ENCODE measurements at regions not wholly inside any gene's neighbourhood (a gene's known extent, or its start where the extent isn't known, plus 50 kb on each side); places are given as distances from the start of the nearest gene placed in this dataset.
"Not testable (repeated sequence)": the region's sequence is repeated elsewhere in the genome, so short reads cannot be mapped to it uniquely, and the experiment has no call there.

DNA sequence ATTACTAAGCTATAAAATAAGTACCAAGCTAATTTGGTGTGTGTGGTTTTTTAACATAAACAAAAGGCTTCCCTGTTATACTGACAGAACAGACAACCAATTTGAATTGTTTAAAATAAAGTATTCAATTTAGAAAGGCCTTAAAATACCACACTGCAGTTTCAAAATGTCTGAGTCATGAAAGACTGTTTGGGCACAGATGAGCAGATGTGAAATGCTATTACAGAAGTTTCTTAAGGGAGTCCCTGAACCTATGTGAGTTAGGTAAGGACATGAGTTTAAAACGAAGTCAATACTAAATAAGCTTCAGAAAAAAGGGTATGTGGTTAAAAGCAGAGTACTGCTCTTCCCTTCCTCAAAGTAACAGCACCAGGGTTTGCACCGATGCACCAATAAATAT, 69.7 kb upstream of the SETMAR start:
- Mint-ChIP-seq H3K36me3 (peaks cover 0 to 3% (median 0%) of the 10 kb centered on the region in 3 donors), H3K27me3 (ENCODE audit: low read depth in 3 of 3) (peaks cover 0 to 1% (median 0%) of the 10 kb centered on the region in 3 donors), H3K4me3 (no peak overlapping the region), H3K9me3 (peaks cover 0 to 9% (median 6%) of the 10 kb centered on the region in 6 donors), H3K27ac (no peak overlapping the region), H3K4me1 (no peaks in the 10 kb centered on the region)
- no peak for DNase-seq

DNA sequence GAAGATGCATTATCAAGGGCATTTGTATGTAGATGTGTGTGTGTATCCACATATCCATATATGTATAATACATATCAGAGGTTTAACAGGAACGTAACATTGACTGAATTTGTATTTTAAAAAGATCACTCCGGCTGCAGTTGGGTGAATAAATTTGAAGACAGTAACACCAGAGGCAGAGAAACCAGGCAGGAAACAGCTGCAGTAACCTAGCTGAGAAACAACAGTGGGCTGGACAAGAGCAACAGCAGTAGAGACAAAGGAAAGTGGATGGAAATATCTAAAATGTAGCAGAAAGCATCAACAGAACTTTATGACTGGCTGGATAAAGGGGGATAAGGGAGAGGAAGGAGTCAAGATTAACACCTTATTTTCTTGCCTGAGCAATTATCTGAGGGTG, 68.3 kb upstream of the SETMAR start:
- peaks cover 0 to 1% (median 0%) of the 10 kb centered on the region in 3 donors for H3K27me3 Mint-ChIP-seq (ENCODE audit: low read depth in 3 of 3)
- no peak overlapping the region for H3K4me3 Mint-ChIP-seq
- no peak overlapping the region for H3K27ac Mint-ChIP-seq
- peaks cover 0 to 3% (median 0%) of the 10 kb centered on the region in 3 donors for H3K36me3 Mint-ChIP-seq
- DNase-seq, result no peak
- H3K4me1 Mint-ChIP-seq, result no peaks in the 10 kb centered on the region
- H3K9me3 Mint-ChIP-seq, result peaks cover 0 to 20% (median 9%) of the 10 kb centered on the region in 6 donors

GRCh38 chr3:4235690-4236089, 67.5 kb upstream of the SETMAR start:
- H3K9me3 Mint-ChIP-seq, result peaks cover 0 to 20% (median 10%) of the 10 kb centered on the region in 6 donors
- H3K36me3 Mint-ChIP-seq, result peaks cover 0 to 3% (median 0%) of the 10 kb centered on the region in 3 donors
- peaks cover 0 to 1% (median 0%) of the 10 kb centered on the region in 3 donors for H3K27me3 Mint-ChIP-seq (ENCODE audit: low read depth in 3 of 3)
- H3K4me1 Mint-ChIP-seq, result no peaks in the 10 kb centered on the region
- H3K27ac Mint-ChIP-seq, result no peak overlapping the region
- no peak overlapping the region for H3K4me3 Mint-ChIP-seq
- no peak for DNase-seq

DNA sequence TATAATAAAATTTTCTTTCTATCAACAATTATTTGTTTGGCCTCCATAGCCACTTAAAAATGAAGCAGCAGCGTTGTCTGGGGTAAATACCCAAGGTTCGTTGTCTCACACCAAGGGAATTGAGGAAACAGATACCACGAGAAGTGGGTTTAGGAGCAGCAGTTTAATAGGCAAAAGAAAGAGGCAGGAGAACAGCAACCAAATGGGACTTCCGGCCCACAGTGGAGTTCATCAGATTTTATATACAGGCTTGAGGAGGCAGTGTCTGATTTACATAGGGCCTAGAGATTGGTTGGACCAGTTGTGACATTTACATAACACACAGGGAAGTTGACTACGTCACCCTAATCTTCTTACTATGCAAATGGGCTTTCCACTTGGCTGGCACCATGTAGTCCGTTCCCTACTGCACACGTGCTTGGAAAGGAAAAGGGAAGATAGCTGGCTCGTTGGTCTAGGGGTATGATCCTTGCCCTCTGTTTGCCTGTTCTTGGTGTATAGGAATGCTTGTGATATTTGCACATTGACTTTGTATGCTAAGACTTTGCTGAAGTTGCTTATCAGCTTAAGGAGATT, 61.5 kb upstream of the SETMAR start:
- Mint-ChIP-seq H3K4me1 (no peaks in the 10 kb centered on the region), H3K9me3 (peaks cover 0 to 34% (median 10%) of the 10 kb centered on the region in 6 donors), H3K4me3 (no peak overlapping the region), H3K27me3 (ENCODE audit: low read depth in 3 of 3) (peaks cover 2 to 4% (median 4%) of the 10 kb centered on the region in 3 donors), H3K27ac (no peak overlapping the region), H3K36me3 (no peaks in the 10 kb centered on the region)
- no peak for DNase-seq

- Mint-ChIP-seq H3K9me3 (peaks cover 0 to 15% (median 0%) of the 10 kb centered on the region in 6 donors), H3K4me3 (no peak overlapping the region), H3K36me3 (no peaks in the 10 kb centered on the region), H3K4me1 (no peaks in the 10 kb centered on the region), H3K27ac (no peak overlapping the region), H3K27me3 (ENCODE audit: low read depth in 3 of 3) (peaks cover 2 to 5% (median 4%) of the 10 kb centered on the region in 3 donors)
- DNase-seq, result no peak
Measured at GRCh38 chr3:4245671-4246070, 57.5 kb upstream of the SETMAR start.

DNA sequence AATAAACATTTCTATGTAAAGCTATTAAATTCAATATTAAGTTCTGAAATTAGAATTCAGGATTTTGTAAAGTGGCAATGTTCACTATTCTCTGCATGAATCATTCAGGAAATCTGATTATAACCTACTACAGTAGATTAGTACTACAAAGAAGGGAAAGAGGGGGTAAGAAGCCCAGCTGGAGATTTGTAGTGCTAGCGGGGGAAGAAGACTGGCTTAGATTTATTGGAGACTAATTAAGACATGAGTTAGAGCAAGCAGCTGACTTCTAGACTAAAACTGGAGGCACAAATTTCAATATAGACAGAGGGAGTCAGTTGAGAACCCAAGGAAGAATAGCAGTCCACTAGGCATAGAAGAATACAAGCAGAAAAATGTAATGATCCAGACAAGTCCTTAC, 55.8 kb upstream of the SETMAR start:
- no peak for DNase-seq
- Mint-ChIP-seq H3K9me3 (peaks cover 0 to 15% (median 0%) of the 10 kb centered on the region in 6 donors), H3K4me3 (no peak overlapping the region), H3K4me1 (no peaks in the 10 kb centered on the region), H3K27me3 (ENCODE audit: low read depth in 3 of 3) (peaks cover under 1 to 5% (median 2%) of the 10 kb centered on the region in 3 donors), H3K36me3 (no peaks in the 10 kb centered on the region), H3K27ac (no peak overlapping the region)

- no peak overlapping the region for H3K4me3 Mint-ChIP-seq
- no peak overlapping the region for H3K27ac Mint-ChIP-seq
- H3K9me3 Mint-ChIP-seq, result peaks cover 0 to 6% (median 0%) of the 10 kb centered on the region in 6 donors
Measured at GRCh38 chr3:4250064-4250463, 53.1 kb upstream of the SETMAR start.

DNA sequence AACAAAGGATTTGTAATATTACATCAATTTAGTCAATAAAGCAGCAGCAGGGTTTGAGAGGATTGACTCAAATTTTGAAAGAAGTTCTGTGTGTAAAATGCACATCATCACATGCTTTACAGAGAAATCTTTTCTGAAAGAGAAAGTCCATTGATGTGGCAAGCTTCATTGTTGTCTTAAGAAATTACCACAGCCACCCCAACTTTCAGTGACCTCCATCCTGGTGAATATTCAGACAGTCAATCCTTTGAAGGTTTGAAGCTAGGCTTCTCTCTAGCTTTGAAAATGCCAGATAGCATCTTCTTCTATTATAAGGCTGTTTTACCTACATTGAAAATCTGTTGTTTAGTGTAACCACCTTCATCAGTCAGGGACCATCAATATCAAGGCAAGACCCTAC, 51.8 kb upstream of the SETMAR start:
- no peaks in the 10 kb centered on the region for H3K36me3 Mint-ChIP-seq
- no peak for DNase-seq
- H3K9me3 Mint-ChIP-seq, result peaks cover 0 to 3% (median 0%) of the 10 kb centered on the region in 6 donors
- H3K4me3 Mint-ChIP-seq, result no peak overlapping the region
- no peak overlapping the region for H3K27ac Mint-ChIP-seq
- peaks cover 0 to 1% (median 0%) of the 10 kb centered on the region in 3 donors for H3K27me3 Mint-ChIP-seq (ENCODE audit: low read depth in 3 of 3)
- no peaks in the 10 kb centered on the region for H3K4me1 Mint-ChIP-seq

More at GRCh38 chr3:4250064-4250463, 53.1 kb upstream of the SETMAR start:
- Mint-ChIP-seq H3K36me3 (no peaks in the 10 kb centered on the region), H3K27me3 (ENCODE audit: low read depth in 3 of 3) (peaks cover 0 to 1% (median 0%) of the 10 kb centered on the region in 3 donors), H3K4me1 (no peaks in the 10 kb centered on the region)
- no peak for DNase-seq

- H3K36me3 Mint-ChIP-seq; H3K4me3 Mint-ChIP-seq; H3K9me3 Mint-ChIP-seq; DNase-seq; H3K4me1 Mint-ChIP-seq; H3K27me3 Mint-ChIP-seq (ENCODE audit: low read depth in 3 of 3); H3K27ac Mint-ChIP-seq: not testable (repeated sequence)
Measured at GRCh38 chr3:4253072-4253832, 49.9 kb upstream of the SETMAR start.

Measured in immature natural killer cell (primary cell).